ENCODE measurements at regions not wholly inside any gene's neighbourhood (a gene's known extent, or its start where the extent isn't known, plus 50 kb on each side); places are given as distances from the start of the nearest gene placed in this dataset.

- TF ChIP-seq CTCF (IDR thresholded peaks at IDR 0.05; ENCODE audit: insufficient read depth, low read length, poor library complexity, severe bottlenecking): no peak
- TF ChIP-seq EZH2phosphoT487 (conservative IDR thresholded peaks at IDR 0.05; ENCODE audit: low read length): no peak
Observed at GRCh38 chr10:63677001-63677400, 155.8 kb downstream of the REEP3 start.
